GM13976 (cell line): ENCODE measurements at regions not wholly inside any gene's neighbourhood (a gene's known extent, or its start where the extent isn't known, plus 50 kb on each side); places are given as distances from the start of the nearest gene placed in this dataset.
"Not testable (repeated sequence)": the region's sequence is repeated elsewhere in the genome, so short reads cannot be mapped to it uniquely, and the experiment has no call there.

Experiments
- DNase-seq: peaks from one replicate; pipeline ENCODE4 v3.0.0; 2012; ENCODE audit warnings: low spot score
- CTCF ChIP-seq: IDR thresholded peaks from 2 replicates; pipeline ENCODE4 v1.5.1; 2012; ENCODE audit warnings: borderline replicate concordance, mild to moderate bottlenecking; ENCODE audit not compliant: insufficient read depth; ENCODE audit errors: extremely low read depth, missing control alignments, control extremely low read depth
- in situ Hi-C: fragments of 300-500 bp; cut with MboI; formaldehyde crosslinking; loops from one replicate; pipeline ENCODE4 v1.12.0; 2022; ENCODE audit warnings: low sequenced_read_pairs, mixed read lengths, inconsistent platforms; ENCODE audit not compliant: unreplicated experiment

GRCh38 chr16:16593156-16593863 lies 214.4 kb downstream of the NPIPA7 start:
- TF ChIP-seq CTCF, result peak; percentile 11
- in situ Hi-C loops, result not testable (repeated sequence)

GRCh38 chr16:16595029-16595718 lies 216.2 kb downstream of the NPIPA7 start:
- DNase-seq, in situ Hi-C loops: not testable (repeated sequence)

More at GRCh38 chr16:16593156-16593863, 214.4 kb downstream of the NPIPA7 start:
- DNase-seq, result peak; percentile 2

DNA sequence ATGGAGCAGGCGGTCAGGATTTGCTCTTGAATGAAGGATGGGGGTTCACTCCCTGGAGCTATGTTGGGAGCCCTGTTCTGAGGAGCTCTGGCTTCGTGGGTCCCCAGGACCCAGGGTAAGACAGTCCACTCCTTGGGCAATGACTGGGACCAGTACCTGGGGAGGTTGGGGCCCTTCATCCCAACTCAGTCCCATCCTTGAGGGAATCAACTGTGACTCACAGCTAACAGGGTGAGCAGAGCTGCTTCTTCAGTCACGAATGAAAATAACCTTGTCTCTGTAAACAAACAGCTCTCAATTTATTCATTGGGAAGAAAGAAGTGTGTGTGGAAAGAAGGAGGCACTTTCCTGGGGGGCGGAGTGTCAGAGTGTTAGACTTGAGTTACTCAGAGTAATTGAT lies 222.3 kb downstream of the NPIPA7 start:
- DNase-seq, in situ Hi-C loops: not testable (repeated sequence)

GRCh38 chr16:16607401-16608082 lies 228.6 kb downstream of the NPIPA7 start:
- in situ Hi-C loops, DNase-seq: not testable (repeated sequence)

- DNase-seq, in situ Hi-C loops: not testable (repeated sequence)
These were observed 230.7 kb downstream of the NPIPA7 start for GRCh38 chr16:16609627-16610026.

DNA sequence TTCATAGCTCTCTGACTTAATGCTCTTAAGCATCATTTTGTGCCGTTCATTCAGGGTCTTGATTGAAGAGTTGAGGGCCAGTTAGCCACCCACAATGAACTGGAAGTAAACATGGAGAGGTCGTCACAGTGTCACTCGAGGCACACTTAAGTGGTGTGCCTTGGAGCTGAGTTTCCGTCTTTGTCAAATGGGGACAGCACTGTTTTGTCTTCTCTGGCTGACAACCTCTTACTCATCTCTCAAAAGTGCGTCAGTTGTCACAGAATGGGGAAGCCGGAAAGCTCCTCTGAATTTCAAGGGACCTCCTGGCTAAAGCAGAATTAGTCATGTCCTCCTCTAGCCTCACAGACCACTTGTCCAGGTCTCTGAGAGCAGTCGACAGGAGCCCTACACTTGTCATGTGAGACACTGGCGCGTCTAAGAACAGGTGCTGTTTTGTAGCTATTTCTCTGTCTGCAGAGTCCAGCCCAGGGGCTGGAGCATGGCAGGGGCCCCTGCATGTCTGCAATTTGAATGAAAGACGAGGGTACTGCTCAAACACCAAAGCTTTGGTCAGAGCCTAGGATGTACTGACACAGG lies 231.5 kb downstream of the NPIPA7 start:
- DNase-seq, in situ Hi-C loops: not testable (repeated sequence)

GRCh38 chr16:16613212-16613611 lies 234.3 kb downstream of the NPIPA7 start:
- in situ Hi-C loops, DNase-seq: not testable (repeated sequence)

GRCh38 chr16:16614484-16614883 lies 235.5 kb downstream of the NPIPA7 start:
- DNase-seq, in situ Hi-C loops: not testable (repeated sequence)

GRCh38 chr16:16618963-16619465 lies 240.1 kb downstream of the NPIPA7 start:
- DNase-seq, in situ Hi-C loops: not testable (repeated sequence)

DNA sequence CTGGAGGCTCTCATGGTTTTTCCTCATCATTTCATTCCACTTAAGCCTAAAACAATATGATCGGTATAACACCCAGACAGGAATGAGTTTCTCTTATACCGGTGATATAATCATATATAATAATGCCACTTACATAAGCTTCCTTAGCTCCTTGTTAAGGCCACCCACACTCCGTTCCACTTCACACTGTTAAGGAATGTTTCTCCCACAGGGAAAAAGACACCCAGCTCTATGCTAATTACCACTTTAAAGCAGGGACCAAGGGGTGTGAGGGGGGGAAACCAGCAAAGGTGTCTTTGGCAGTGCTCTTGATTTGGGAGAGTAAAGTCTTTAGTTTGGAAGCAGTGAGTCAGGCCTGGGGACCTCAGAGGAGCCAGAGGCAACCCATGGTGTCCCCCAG lies 245.4 kb downstream of the NPIPA7 start:
- DNase-seq, in situ Hi-C loops: not testable (repeated sequence)

GRCh38 chr16:16625140-16625539 lies 246.2 kb downstream of the NPIPA7 start:
- DNase-seq, in situ Hi-C loops: not testable (repeated sequence)

DNA sequence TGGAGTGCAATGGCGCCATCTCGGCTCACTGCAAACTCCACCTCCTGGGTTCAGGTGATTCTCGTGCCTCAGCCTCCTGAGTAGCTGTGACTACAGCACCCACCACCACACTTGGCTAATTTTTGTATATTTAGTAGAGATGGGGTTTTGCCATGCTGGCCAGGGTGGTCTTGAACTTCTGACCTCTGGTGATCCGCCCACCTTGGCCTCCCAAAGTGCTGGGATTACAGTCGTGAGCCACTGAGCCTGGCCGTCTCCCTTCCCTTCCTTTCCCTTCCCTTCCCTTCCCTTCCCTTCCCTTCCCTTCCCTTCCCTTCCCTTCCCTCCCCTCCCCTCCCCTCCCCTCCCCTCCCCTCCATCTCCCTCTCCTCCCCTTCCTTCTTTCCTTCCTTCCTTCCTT lies 248.9 kb downstream of the NPIPA7 start:
- DNase-seq, in situ Hi-C loops: not testable (repeated sequence)

GRCh38 chr16:16638231-16638630 lies 259.3 kb downstream of the NPIPA7 start:
- in situ Hi-C loops, DNase-seq: not testable (repeated sequence)

DNA sequence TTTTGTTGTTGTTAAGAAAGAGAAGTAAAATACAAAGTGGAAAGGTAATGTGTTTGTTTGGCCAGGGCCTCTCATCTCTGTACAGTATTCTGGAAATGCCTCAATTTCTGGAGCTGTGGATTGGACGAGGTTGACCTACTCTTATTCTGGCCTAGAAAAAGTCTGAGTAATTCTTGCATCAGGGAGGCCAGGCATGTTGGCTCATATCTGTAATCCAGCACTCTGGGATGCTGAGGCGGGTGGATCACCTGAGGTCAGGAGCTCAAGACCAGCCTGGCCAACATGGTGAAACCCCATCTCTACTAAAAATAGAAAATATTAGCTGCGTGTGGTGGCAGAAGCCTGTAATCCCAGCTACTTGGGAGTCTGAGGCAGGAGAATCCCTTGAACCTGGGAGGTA lies 259.8 kb downstream of the NPIPA7 start:
- in situ Hi-C loops, DNase-seq: not testable (repeated sequence)

- in situ Hi-C loops, DNase-seq: not testable (repeated sequence)
These were observed 264.9 kb downstream of the NPIPA7 start for GRCh38 chr16:16643828-16644227.

DNA sequence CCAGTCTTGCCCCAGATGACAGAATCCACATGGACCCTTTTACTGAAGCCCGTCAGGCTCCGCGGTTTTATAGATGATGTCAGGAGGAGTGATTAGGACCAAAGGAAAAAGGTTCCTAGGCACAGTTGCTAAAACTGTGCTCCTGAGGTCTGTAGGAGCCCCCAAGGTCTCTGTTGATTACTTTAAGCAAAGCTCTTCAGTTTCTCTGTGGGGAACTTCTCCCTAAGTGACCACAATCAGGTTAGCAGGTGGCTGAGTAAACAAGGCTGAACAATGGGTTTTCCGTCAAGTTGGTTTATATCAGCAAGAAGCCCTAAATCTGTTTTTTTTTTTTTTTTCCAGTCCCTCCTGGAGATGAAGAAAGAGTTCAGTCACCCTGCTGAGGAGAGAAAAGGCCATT lies 269.1 kb downstream of the NPIPA7 start:
- in situ Hi-C loops, result not testable (repeated sequence)

DNA sequence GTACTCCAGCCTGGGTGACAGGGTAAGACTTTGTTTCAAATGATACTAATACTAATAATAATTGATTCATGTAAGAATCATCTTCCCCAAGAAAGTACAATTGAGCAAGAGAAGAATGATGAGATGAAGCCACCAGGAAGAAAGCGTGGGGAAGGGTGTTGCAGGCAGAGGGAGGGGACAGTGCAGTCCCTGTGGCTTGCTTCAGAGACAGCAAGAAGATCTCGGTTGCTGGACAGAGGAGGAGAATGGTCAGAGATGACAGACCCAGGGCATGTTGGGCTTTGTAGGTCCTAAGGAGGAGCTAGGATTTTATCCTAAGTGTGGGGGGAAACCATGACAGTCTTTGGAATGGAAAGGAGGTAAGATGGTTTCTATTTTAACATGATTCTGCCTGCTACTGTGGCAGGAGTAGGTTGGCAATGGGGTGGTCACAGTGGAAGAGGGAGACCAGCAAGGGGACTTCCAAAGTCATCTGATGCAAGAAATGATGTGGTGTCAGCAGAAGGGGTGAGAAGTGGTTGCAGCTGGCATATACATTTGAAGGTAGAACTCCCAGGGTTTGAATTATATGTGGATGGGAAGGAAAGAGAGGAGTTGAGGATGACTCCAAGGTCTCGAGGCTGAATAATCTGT lies 293.4 kb downstream of the NPIPA7 start:
- DNase-seq, in situ Hi-C loops: not testable (repeated sequence)

More for the DNA sequence above, 269.1 kb downstream of the NPIPA7 start:
- DNase-seq, result not testable (repeated sequence)
